DND-41 (cell line): ENCODE measurements at regions not wholly inside any gene's neighbourhood (a gene's known extent, or its start where the extent isn't known, plus 50 kb on each side); places are given as distances from the start of the nearest gene placed in this dataset.

Source experiments
- ATAC-seq: fragments of 200-7000 bp; cut with Tn5 transposase; 3 replicates; pipeline ENCODE4 v1.9.1; 2021; ENCODE audit warnings: low read depth; ENCODE audit not compliant: insufficient read depth
- DNase-seq: peaks from one replicate; pipeline ENCODE4 v3.0.0-alpha.2; 2020
- H2AFZ ChIP-seq: 2 replicates; pipeline ENCODE4 v1.6.0; 2012; ENCODE audit warnings: low read depth, low read length
- H3K27ac ChIP-seq: 2 replicates; pipeline ENCODE4 v1.5.1; 2012; ENCODE audit warnings: low read length, inconsistent platforms
- H3K27me3 ChIP-seq: fragments of 200-600 bp; sonication (generic); 2 replicates; pipeline ENCODE4 v1.6.0; 2012; ENCODE audit warnings: low read length, mild to moderate bottlenecking, inconsistent platforms; ENCODE audit not compliant: insufficient read depth, poor library complexity
- H3K36me3 ChIP-seq: 2 replicates; pipeline ENCODE4 v1.5.1; 2012; ENCODE audit warnings: low read length, inconsistent platforms; ENCODE audit not compliant: insufficient read depth
- H3K4me1 ChIP-seq: 2 replicates; pipeline ENCODE4 v1.5.1; 2012; ENCODE audit warnings: mild to moderate bottlenecking, low read length; ENCODE audit not compliant: insufficient read depth
- H3K4me2 ChIP-seq: 2 replicates; pipeline ENCODE4 v1.6.0; 2012; ENCODE audit warnings: mild to moderate bottlenecking, moderate library complexity, low read length, inconsistent platforms; ENCODE audit not compliant: insufficient read depth
- H3K4me3 ChIP-seq, 2 experiments: fragments of 200-600 bp in 1 of 2; shearing (Covaris generic) in 1 of 2; 2 replicates each; pipeline ENCODE4 v1.5.1; 2012 to 2016; ENCODE audit warnings: inconsistent platforms in 2 of 2, low read length in 2 of 2, mild to moderate bottlenecking in 2 of 2, low read depth in 1 of 2, moderate library complexity in 1 of 2
- H3K79me2 ChIP-seq: 2 replicates; pipeline ENCODE4 v1.6.0; 2012; ENCODE audit warnings: low read length, inconsistent platforms; ENCODE audit not compliant: insufficient read depth
- H3K9ac ChIP-seq: 2 replicates; pipeline ENCODE4 v1.6.0; 2012; ENCODE audit warnings: low read depth, mild to moderate bottlenecking, inconsistent platforms, low read length, moderate library complexity
- H3K9me3 ChIP-seq: 2 replicates; pipeline ENCODE4 v1.5.1; 2012; ENCODE audit warnings: low read length, moderate library complexity, mild to moderate bottlenecking, inconsistent platforms; ENCODE audit not compliant: insufficient read depth, severe bottlenecking
- H4K20me1 ChIP-seq: 2 replicates; pipeline ENCODE4 v1.6.0; 2012; ENCODE audit warnings: low read length; ENCODE audit not compliant: insufficient read depth
- CTCF ChIP-seq: IDR thresholded peaks from 2 replicates; pipeline ENCODE4 v1.5.1; 2012; ENCODE audit warnings: borderline replicate concordance, low read length, moderate library complexity, mild to moderate bottlenecking; ENCODE audit not compliant: poor library complexity, severe bottlenecking; ENCODE audit errors: extremely low read depth
- EZH2 ChIP-seq: IDR thresholded peaks from 3 replicates; pipeline ENCODE4 v1.6.1; 2012; ENCODE audit warnings: borderline replicate concordance, low read depth, mild to moderate bottlenecking, moderate library complexity, low read length, inconsistent platforms; ENCODE audit not compliant: severe bottlenecking

GRCh38 chr2:7625392-7626138, 708.4 kb downstream of the RNF144A start:
- no peak overlapping the region for H3K4me3 ChIP-seq
- no peak overlapping the region for H2AFZ ChIP-seq
- H3K79me2 ChIP-seq, result no peaks in the 10 kb centered on the region
- H3K9ac ChIP-seq, result no peak overlapping the region
- DNase-seq (no peak), ATAC-seq (no peak)
- H3K4me2 ChIP-seq, result no peak overlapping the region
- no peaks in the 10 kb centered on the region for H3K9me3 ChIP-seq
- no peaks in the 10 kb centered on the region for H3K27me3 ChIP-seq
- H3K4me1 ChIP-seq, result no peaks in the 10 kb centered on the region
- H4K20me1 ChIP-seq, result no peaks in the 10 kb centered on the region
- no peaks in the 10 kb centered on the region for H3K36me3 ChIP-seq
- TF ChIP-seq CTCF, result no peak
- TF ChIP-seq EZH2, result no peak
- H3K27ac ChIP-seq, result no peak overlapping the region

- Histone ChIP-seq H3K36me3 (no peaks in the 10 kb centered on the region), H3K4me3 (no peak overlapping the region), H4K20me1 (no peaks in the 10 kb centered on the region), H3K9ac (no peak overlapping the region), H3K27me3 (no peaks in the 10 kb centered on the region), H3K9me3 (no peaks in the 10 kb centered on the region), H3K79me2 (no peaks in the 10 kb centered on the region), H3K27ac (no peak overlapping the region), H2AFZ (no peak overlapping the region), H3K4me1 (no peaks in the 10 kb centered on the region), H3K4me2 (no peak overlapping the region)
- ATAC-seq (no peak), DNase-seq (no peak)
- TF ChIP-seq CTCF (no peak), EZH2 (no peak)
These were observed 708.9 kb downstream of the RNF144A start for GRCh38 chr2:7626139-7626537.

GRCh38 chr2:7627583-7627982, 710.4 kb downstream of the RNF144A start:
- H4K20me1 ChIP-seq, result no peaks in the 10 kb centered on the region

More at GRCh38 chr2:7627583-7627982, 710.4 kb downstream of the RNF144A start:
- TF ChIP-seq EZH2 (no peak), CTCF (no peak)
- Histone ChIP-seq H3K79me2 (no peaks in the 10 kb centered on the region), H3K36me3 (no peaks in the 10 kb centered on the region), H3K27me3 (no peaks in the 10 kb centered on the region), H3K4me2 (no peak overlapping the region), H3K9ac (no peak overlapping the region), H3K4me3 (no peak overlapping the region), H2AFZ (no peak overlapping the region), H3K9me3 (no peaks in the 10 kb centered on the region), H3K4me1 (peaks cover 3% of the 10 kb centered on the region), H3K27ac (no peak overlapping the region)
- ATAC-seq, result no peak
- no peak for DNase-seq
